H9 (cell line): ENCODE measurements at regions not wholly inside any gene's neighbourhood (a gene's known extent, or its start where the extent isn't known, plus 50 kb on each side); places are given as distances from the start of the nearest gene placed in this dataset.

ENCODE experiments used
- DNase-seq: peaks from one replicate; pipeline ENCODE4 v3.0.0-alpha.2; 2017
- H2AFZ ChIP-seq: one replicate; pipeline ENCODE4 v1.6.1; 2013; ENCODE audit warnings: mild to moderate bottlenecking, low read length, control low read depth, moderate library complexity
- H2AK5ac ChIP-seq: 2 replicates; pipeline ENCODE4 v1.6.1; 2013; ENCODE audit warnings: low read length, control low read depth, mixed read lengths; ENCODE audit not compliant: insufficient read length
- H2BK120ac ChIP-seq: one replicate; pipeline ENCODE4 v1.6.1; 2013; ENCODE audit warnings: low read depth, mild to moderate bottlenecking, low read length, control low read depth, inconsistent platforms; ENCODE audit not compliant: poor library complexity, severe bottlenecking
- H2BK12ac ChIP-seq: 2 replicates; pipeline ENCODE4 v1.6.1; 2013; ENCODE audit warnings: low read length, control low read depth, mixed read lengths, low read depth; ENCODE audit not compliant: insufficient read length
- H2BK15ac ChIP-seq: 2 replicates; pipeline ENCODE4 v1.6.1; 2013; ENCODE audit warnings: low read depth, low read length, control low read depth
- H2BK20ac ChIP-seq: one replicate; pipeline ENCODE4 v1.6.1; 2013; ENCODE audit warnings: low read depth, mild to moderate bottlenecking, low read length, control low read depth, inconsistent platforms; ENCODE audit not compliant: poor library complexity, severe bottlenecking
- H2BK5ac ChIP-seq: 2 replicates; pipeline ENCODE4 v1.6.1; 2013; ENCODE audit warnings: low read length, control low read depth, mixed read lengths; ENCODE audit not compliant: insufficient read length
- H3K14ac ChIP-seq: 2 replicates; pipeline ENCODE4 v1.6.1; 2013; ENCODE audit warnings: low read length, control low read depth; ENCODE audit not compliant: insufficient read depth
- H3K18ac ChIP-seq: 2 replicates; pipeline ENCODE4 v1.6.1; 2013; ENCODE audit warnings: low read depth, mild to moderate bottlenecking, mixed read lengths, low read length, control low read depth; ENCODE audit not compliant: insufficient read length
- H3K23ac ChIP-seq: 2 replicates; pipeline ENCODE4 v1.6.1; 2013; ENCODE audit warnings: low read length, control low read depth, mixed read lengths, low read depth; ENCODE audit not compliant: insufficient read length
- H3K23me2 ChIP-seq: 2 replicates; pipeline ENCODE4 v1.6.1; 2013; ENCODE audit warnings: low read depth, mild to moderate bottlenecking, mixed read lengths, low read length, control low read depth; ENCODE audit not compliant: insufficient read length, poor library complexity, severe bottlenecking
- H3K27ac ChIP-seq: 2 replicates; pipeline ENCODE4 v1.5.1; 2013; ENCODE audit warnings: low read length, control low read depth, mixed read lengths, low read depth; ENCODE audit not compliant: insufficient read length
- H3K27me3 ChIP-seq: 2 replicates; pipeline ENCODE4 v1.6.1; 2013; ENCODE audit warnings: low read length, control low read depth, inconsistent platforms; ENCODE audit not compliant: insufficient read depth
- H3K4ac ChIP-seq: 2 replicates; pipeline ENCODE4 v1.6.1; 2013; ENCODE audit warnings: low read depth, mild to moderate bottlenecking, control low read depth, inconsistent platforms, low read length, moderate library complexity
- H3K4me1 ChIP-seq: 2 replicates; pipeline ENCODE4 v1.6.1; 2013; ENCODE audit warnings: low read length, control low read depth, inconsistent platforms; ENCODE audit not compliant: insufficient read depth
- H3K4me2 ChIP-seq: 2 replicates; pipeline ENCODE4 v1.6.1; 2013; ENCODE audit warnings: low read length, control low read depth, mixed read lengths; ENCODE audit not compliant: insufficient read length, insufficient read depth
- H3K56ac ChIP-seq: 2 replicates; pipeline ENCODE4 v1.6.1; 2013; ENCODE audit warnings: low read depth, mild to moderate bottlenecking, mixed read lengths, low read length, control low read depth; ENCODE audit not compliant: insufficient read length
- H3K79me1 ChIP-seq: 2 replicates; pipeline ENCODE4 v1.6.1; 2013; ENCODE audit warnings: low read depth, mild to moderate bottlenecking, moderate library complexity, low read length, control low read depth, inconsistent platforms; ENCODE audit not compliant: insufficient read depth, poor library complexity, severe bottlenecking
- H3K79me2 ChIP-seq: 2 replicates; pipeline ENCODE4 v1.6.1; 2013; ENCODE audit warnings: low read length, control low read depth, inconsistent platforms; ENCODE audit not compliant: insufficient read depth
- H3K9ac ChIP-seq: 2 replicates; pipeline ENCODE4 v1.6.1; 2013; ENCODE audit warnings: low read length, control low read depth, mixed read lengths; ENCODE audit not compliant: insufficient read length; ENCODE audit errors: extremely low read depth
- H3K9me3 ChIP-seq: one replicate; pipeline ENCODE4 v1.6.1; 2013; ENCODE audit warnings: low read depth, low read length, inconsistent platforms; ENCODE audit not compliant: control insufficient read depth
- H3T11ph ChIP-seq: one replicate; pipeline ENCODE4 v1.6.1; 2013; ENCODE audit warnings: mild to moderate bottlenecking, low read length, control low read depth, inconsistent platforms
- H4K20me1 ChIP-seq: one replicate; pipeline ENCODE4 v1.6.1; 2013; ENCODE audit not compliant: control insufficient read depth, insufficient read length, insufficient read depth
- H4K5ac ChIP-seq: 2 replicates; pipeline ENCODE4 v1.6.1; 2013; ENCODE audit warnings: low read depth, mild to moderate bottlenecking, mixed read lengths, low read length, control low read depth; ENCODE audit not compliant: insufficient read length
- H4K8ac ChIP-seq: replicated peaks from 2 replicates; pipeline ENCODE4 v1.6.1; 2013; ENCODE audit warnings: low read length, control low read depth, mixed read lengths, low read depth; ENCODE audit not compliant: insufficient read length
- H4K91ac ChIP-seq: 2 replicates; pipeline ENCODE4 v1.6.1; 2013; ENCODE audit warnings: low read depth, mild to moderate bottlenecking, moderate library complexity, mixed read lengths, low read length, control low read depth; ENCODE audit not compliant: insufficient read length
- H3K27ac Mint-ChIP-seq, 3 experiments: 2 replicates in 2 of 3; 3 replicates in 1 of 3; pipeline ENCODE4 v1.8.0; 2020 to 2021; ENCODE audit warnings: mixed read lengths in 3 of 3, mild to moderate bottlenecking in 1 of 3, moderate library complexity in 1 of 3
- H3K27me3 Mint-ChIP-seq: 2 replicates; pipeline ENCODE4 v1.8.0; 2021; ENCODE audit warnings: low read depth, mild to moderate bottlenecking, moderate library complexity, mixed read lengths
- H3K36me3 Mint-ChIP-seq, 3 experiments: 2 replicates in 2 of 3; 3 replicates in 1 of 3; pipeline ENCODE4 v1.8.0; 2020 to 2021; ENCODE audit warnings: low read depth in 3 of 3, mixed read lengths in 3 of 3; ENCODE audit not compliant: insufficient read depth in 1 of 3
- H3K4me1 Mint-ChIP-seq, 2 experiments: 2 replicates each; pipeline ENCODE4 v1.8.0; 2020; ENCODE audit warnings: mixed read lengths in 2 of 2
- H3K4me3 Mint-ChIP-seq, 2 experiments: 2 replicates in 1 of 2; 3 replicates in 1 of 2; pipeline ENCODE4 v1.8.0; 2020 to 2021; ENCODE audit warnings: mild to moderate bottlenecking in 2 of 2, mixed read lengths in 2 of 2, moderate library complexity in 1 of 2
- H3K9me3 Mint-ChIP-seq, 2 experiments: 2 replicates in 1 of 2; 3 replicates in 1 of 2; pipeline ENCODE4 v1.8.0; 2020; ENCODE audit warnings: mild to moderate bottlenecking in 2 of 2, mixed read lengths in 2 of 2, moderate library complexity in 1 of 2
- WGBS: extraction: QIAGEN DNeasy Blood & Tissue Kit; methylation state at CpG from one replicate; pipeline ENCODE4 v1.1.7; 2013; ENCODE audit warnings: missing lambda C conversion rate, low lambda C conversion rate, mixed read lengths; ENCODE audit not compliant: insufficient read length; ENCODE audit errors: extremely low coverage; 5-methylcytosine and 5-hydroxymethylcytosine counted together
- TF ChIP-seq, protein P1 (sequence below): fragments of 200-600 bp; sonication (generic); conservative IDR thresholded peaks from 3 replicates; pipeline ENCODE4 v1.8.0; 2021; ENCODE audit warnings: antibody characterized with exemption, mild to moderate bottlenecking

DNA sequence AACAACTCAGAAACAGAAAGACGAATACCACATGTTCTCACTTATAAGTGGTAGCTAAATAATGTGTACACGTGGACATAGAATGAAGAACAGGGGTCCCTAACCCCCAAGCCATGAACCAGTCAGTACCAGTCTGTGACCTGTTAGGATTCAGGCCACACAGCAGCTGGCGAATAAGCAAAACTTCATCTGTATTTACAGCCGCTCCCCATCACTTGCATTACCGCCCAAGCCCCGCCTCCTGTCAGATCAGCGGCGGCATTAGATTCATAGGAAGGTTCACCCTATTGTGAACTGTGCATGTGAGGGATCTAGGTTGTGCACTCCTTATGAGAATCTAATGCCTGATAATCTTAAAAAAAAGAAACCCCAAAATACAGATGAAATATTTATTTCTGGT lies 1128.7 kb downstream of the NLGN4X start:
- Histone ChIP-seq H2BK5ac (no peak overlapping the region), H3K79me1 (no peaks in the 10 kb centered on the region), H4K20me1 (no peaks in the 10 kb centered on the region), H3K27ac (no peak overlapping the region), H3K18ac (no peak overlapping the region), H3K9ac (no peak overlapping the region), H4K91ac (no peak overlapping the region), H3K4ac (no peak overlapping the region), H3T11ph (no peak overlapping the region), H3K23me2 (no peaks in the 10 kb centered on the region), H3K23ac (no peak overlapping the region), H2BK120ac (no peak overlapping the region), H2AK5ac (no peak overlapping the region), H4K8ac (no peak overlapping the region), H3K79me2 (no peaks in the 10 kb centered on the region), H3K27me3 (no peaks in the 10 kb centered on the region), H3K56ac (no peak overlapping the region), H3K4me1 (no peaks in the 10 kb centered on the region), H2BK12ac (no peak overlapping the region), H3K4me2 (no peak overlapping the region), H2BK15ac (no peak overlapping the region), H3K14ac (no peak overlapping the region), H2BK20ac (no peak overlapping the region), H2AFZ (no peak overlapping the region), H4K5ac (no peak overlapping the region), H3K9me3 (no peaks in the 10 kb centered on the region)
- Mint-ChIP-seq H3K36me3 (peaks cover 0 to 5% (median under 1%) of the 10 kb centered on the region in 3 experiments; a peak in 5 of 7 replicates), H3K4me3 (no peak overlapping the region), H3K27me3 (no peaks in the 10 kb centered on the region), H3K4me1 (no peaks in the 10 kb centered on the region), H3K9me3 (peaks cover 0 to 8% of the 10 kb centered on the region in 2 experiments), H3K27ac (no peak overlapping the region)
- TF ChIP-seq, protein P1, sequence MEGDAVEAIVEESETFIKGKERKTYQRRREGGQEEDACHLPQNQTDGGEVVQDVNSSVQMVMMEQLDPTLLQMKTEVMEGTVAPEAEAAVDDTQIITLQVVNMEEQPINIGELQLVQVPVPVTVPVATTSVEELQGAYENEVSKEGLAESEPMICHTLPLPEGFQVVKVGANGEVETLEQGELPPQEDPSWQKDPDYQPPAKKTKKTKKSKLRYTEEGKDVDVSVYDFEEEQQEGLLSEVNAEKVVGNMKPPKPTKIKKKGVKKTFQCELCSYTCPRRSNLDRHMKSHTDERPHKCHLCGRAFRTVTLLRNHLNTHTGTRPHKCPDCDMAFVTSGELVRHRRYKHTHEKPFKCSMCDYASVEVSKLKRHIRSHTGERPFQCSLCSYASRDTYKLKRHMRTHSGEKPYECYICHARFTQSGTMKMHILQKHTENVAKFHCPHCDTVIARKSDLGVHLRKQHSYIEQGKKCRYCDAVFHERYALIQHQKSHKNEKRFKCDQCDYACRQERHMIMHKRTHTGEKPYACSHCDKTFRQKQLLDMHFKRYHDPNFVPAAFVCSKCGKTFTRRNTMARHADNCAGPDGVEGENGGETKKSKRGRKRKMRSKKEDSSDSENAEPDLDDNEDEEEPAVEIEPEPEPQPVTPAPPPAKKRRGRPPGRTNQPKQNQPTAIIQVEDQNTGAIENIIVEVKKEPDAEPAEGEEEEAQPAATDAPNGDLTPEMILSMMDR, result no peak
- no peak for DNase-seq
- WGBS, result no CpG with 5 or more reads among the region's 8 CpGs
